Spleen (tissue), 7 donors: ENCODE measurements at regions not wholly inside any gene's neighbourhood (a gene's known extent, or its start where the extent isn't known, plus 50 kb on each side); places are given as distances from the start of the nearest gene placed in this dataset.

Source experiments
- CTCF ChIP-seq, 11 experiments: fragments of 200-600 bp in 7 of 11; fragments of 450-650 bp in 4 of 11; sonication (generic) in 4 of 11; IDR thresholded peaks in 8 of 11; conservative IDR thresholded peaks in 3 of 11; 1 replicate in 7 of 11; 2 replicates in 4 of 11; pipeline versions ENCODE4 v1.4.0 to v1.8.0; 2016 to 2021; ENCODE audit warnings: antibody characterized with exemption in 11 of 11, inconsistent platforms in 4 of 11, mild to moderate bottlenecking in 1 of 11
- POLR2A ChIP-seq, 3 donors: fragments of 450-650 bp; IDR thresholded peaks; one replicate each; pipeline ENCODE4 v1.5.1; 2017; ENCODE audit warnings: antibody characterized with exemption in 3 of 3, mild to moderate bottlenecking in 1 of 3
- donor health status: DM: no; HTN: no; CAD: no; lungs with moderate emphysema.
- donor health status: DM: no; HTN: no; CAD: no.
- donor health status: DM: no; HTN: no; CAD: no.

GRCh38 chr14:85052646-85053045 is 477.3 kb upstream of the FLRT2 start:
- TF ChIP-seq CTCF (IDR thresholded peaks at IDR 0.05 in 8 of 11, conservative IDR thresholded peaks at IDR 0.05 in 3 of 11), result no peak
- TF ChIP-seq POLR2A (IDR thresholded peaks at IDR 0.05), result no peak
